Neuron (in vitro differentiated cells): ENCODE measurements at regions not wholly inside any gene's neighbourhood (a gene's known extent, or its start where the extent isn't known, plus 50 kb on each side); places are given as distances from the start of the nearest gene placed in this dataset.

Experiments used
- H2AFZ ChIP-seq: one replicate; pipeline ENCODE4 v1.6.1; 2013; ENCODE audit warnings: low read depth, mild to moderate bottlenecking, inconsistent platforms, low read length, moderate library complexity
- H3K27me3 ChIP-seq: one replicate; pipeline ENCODE4 v1.6.1; 2013; ENCODE audit warnings: low read length; ENCODE audit not compliant: insufficient read depth
- H3K36me3 ChIP-seq: one replicate; pipeline ENCODE4 v1.6.1; 2013; ENCODE audit warnings: low read length; ENCODE audit not compliant: insufficient read depth
- H3K4me1 ChIP-seq: one replicate; pipeline ENCODE4 v1.6.1; 2013; ENCODE audit warnings: low read length; ENCODE audit not compliant: insufficient read depth
- H3K4me3 ChIP-seq: 2 replicates; pipeline ENCODE4 v1.5.1; 2013; ENCODE audit warnings: mild to moderate bottlenecking, low read length, moderate library complexity
- H3K9me3 ChIP-seq: one replicate; pipeline ENCODE4 v1.6.1; 2013; ENCODE audit warnings: low read length

DNA sequence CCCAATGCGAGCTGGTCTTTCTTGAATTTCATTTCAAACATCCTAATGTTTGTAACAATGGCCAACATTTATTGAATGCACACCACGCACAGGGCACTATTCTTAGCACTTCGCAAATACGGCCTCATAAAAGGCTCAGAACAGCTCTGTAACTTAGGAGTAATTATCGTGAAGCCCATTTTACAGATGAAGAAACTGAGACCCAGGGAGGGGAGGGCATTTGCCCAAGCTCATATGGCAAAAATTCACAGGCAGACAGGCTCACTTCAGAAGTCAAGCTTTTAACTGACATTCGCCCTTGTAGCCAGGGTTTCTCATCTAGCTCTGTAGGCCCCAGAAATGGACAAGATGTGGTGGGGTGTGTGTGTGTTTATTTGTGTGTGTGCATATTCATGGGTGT lies 60.3 kb upstream of the TBX3 start:
- H3K9me3 ChIP-seq = no peaks in the 10 kb centered on the region

DNA sequence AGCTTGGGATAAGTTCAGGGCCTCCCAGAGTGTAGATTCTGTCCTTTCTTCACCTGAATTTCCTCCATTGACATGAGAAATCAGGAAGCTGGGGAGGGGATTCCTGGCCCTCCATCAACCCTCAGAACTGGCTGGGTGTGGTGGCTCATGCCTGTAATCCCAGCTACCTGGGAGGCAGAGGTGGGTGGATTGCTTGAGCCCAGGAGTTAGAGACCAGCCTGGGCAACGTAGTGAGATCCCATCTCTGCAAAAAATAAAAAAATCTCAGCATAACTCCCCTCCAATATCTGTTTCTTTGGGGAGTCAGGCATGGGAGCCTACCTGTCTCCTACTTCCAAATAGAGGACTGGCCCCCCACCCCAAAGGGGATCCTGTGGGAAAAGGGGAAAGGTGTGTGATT lies 59.8 kb upstream of the TBX3 start:
- Histone ChIP-seq H2AFZ (no peak overlapping the region), H3K4me1 (no peaks in the 10 kb centered on the region), H3K36me3 (no peaks in the 10 kb centered on the region), H3K4me3 (no peak overlapping the region), H3K27me3 (no peaks in the 10 kb centered on the region), H3K9me3 (no peaks in the 10 kb centered on the region)

More for the DNA sequence above, 60.3 kb upstream of the TBX3 start:
- H2AFZ ChIP-seq = no peak overlapping the region
- H3K27me3 ChIP-seq = no peaks in the 10 kb centered on the region
- no peaks in the 10 kb centered on the region for H3K36me3 ChIP-seq
- no peaks in the 10 kb centered on the region for H3K4me1 ChIP-seq
- no peak overlapping the region for H3K4me3 ChIP-seq

DNA sequence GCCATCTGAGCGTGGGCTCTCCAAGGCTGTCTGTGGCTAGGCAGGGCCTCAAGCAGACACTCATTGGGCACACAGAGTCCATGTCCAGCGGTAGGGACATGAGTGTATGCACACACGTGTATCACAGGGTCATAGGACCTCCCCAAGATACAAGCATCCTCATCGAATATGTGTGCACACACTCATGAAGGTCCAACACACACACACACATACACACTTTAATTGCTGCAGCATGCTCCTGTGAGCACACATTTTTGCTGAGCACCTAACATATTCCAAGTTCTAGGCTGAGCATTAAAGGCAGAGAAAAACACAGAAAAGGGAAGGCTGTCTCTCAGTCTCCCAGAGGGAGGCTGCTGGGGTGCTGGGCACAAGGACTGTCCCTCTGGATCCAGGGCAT lies 59.3 kb upstream of the TBX3 start:
- H3K36me3 ChIP-seq = no peaks in the 10 kb centered on the region
- H3K4me3 ChIP-seq = no peak overlapping the region
- H2AFZ ChIP-seq = no peak overlapping the region
- no peaks in the 10 kb centered on the region for H3K9me3 ChIP-seq
- no peaks in the 10 kb centered on the region for H3K4me1 ChIP-seq
- H3K27me3 ChIP-seq = no peaks in the 10 kb centered on the region

DNA sequence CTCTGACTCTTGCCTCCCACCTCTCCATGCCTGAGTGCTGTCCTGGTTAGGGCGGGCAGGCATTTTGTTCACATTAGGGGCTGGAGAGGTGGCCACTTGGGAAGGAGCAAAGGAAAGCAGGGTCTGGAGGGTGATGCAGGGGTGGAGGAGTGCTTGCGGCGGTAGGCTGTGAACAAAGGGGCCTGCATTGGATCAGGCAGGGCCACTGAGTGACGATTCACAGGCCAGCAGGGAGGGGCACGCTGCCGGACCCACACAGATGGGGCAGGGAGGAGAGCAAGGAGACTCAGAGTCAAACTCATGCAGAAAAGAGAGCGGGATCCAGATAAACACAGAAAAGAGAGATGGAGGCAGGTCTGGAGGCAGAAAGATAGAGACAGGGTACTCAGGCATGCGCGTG lies 58.4 kb upstream of the TBX3 start:
- no peaks in the 10 kb centered on the region for H3K27me3 ChIP-seq
- H3K4me1 ChIP-seq = no peaks in the 10 kb centered on the region
- H3K36me3 ChIP-seq = no peaks in the 10 kb centered on the region
- H3K4me3 ChIP-seq = no peak overlapping the region
- H2AFZ ChIP-seq = no peak overlapping the region
- H3K9me3 ChIP-seq = no peaks in the 10 kb centered on the region

DNA sequence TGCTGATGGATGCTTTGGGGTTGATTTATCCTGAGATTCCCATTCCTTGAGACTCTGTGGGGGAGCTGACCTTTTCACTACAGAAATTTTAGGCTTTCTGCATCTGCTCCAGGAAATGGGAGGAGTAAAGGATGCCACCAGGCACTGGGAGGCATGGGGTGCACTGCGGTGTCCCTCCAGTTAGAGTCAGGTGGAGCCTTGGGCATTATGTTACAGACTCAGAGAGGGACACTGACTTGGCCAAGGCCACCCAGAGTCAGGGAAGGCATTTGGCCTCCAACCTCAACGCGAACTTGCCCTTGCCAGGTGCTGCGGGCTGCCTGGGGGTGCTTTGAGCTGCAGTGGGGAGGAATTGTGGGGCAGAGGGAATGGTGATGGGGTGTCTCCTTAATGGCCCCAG lies 58.0 kb upstream of the TBX3 start:
- Histone ChIP-seq H3K9me3 (no peaks in the 10 kb centered on the region), H3K4me1 (no peaks in the 10 kb centered on the region), H3K27me3 (peaks cover 4% of the 10 kb centered on the region), H2AFZ (no peak overlapping the region), H3K36me3 (no peaks in the 10 kb centered on the region), H3K4me3 (no peak overlapping the region)

DNA sequence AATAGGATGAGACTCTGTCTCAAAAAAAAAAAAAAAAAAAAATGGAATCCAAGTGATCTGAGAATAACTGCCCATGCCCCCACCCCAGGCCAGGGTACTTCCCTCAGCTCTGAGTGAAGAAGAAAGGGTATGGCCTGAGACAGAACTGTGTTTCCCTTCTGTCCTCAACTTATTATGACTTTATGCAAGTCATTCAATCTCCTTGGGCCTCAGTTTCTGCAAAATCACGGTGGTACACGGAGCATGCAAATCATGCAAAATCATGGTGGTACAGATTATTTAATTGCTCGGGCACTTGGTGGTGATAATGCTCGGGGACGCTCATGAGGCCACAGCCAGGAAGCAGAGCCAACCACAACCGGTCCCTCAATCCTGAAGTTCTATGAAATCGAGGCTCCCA lies 56.5 kb upstream of the TBX3 start:
- Histone ChIP-seq H3K4me1 (no peaks in the 10 kb centered on the region), H3K27me3 (peaks cover 15% of the 10 kb centered on the region), H3K36me3 (no peaks in the 10 kb centered on the region), H2AFZ (no peak overlapping the region), H3K9me3 (no peaks in the 10 kb centered on the region), H3K4me3 (no peak overlapping the region)

DNA sequence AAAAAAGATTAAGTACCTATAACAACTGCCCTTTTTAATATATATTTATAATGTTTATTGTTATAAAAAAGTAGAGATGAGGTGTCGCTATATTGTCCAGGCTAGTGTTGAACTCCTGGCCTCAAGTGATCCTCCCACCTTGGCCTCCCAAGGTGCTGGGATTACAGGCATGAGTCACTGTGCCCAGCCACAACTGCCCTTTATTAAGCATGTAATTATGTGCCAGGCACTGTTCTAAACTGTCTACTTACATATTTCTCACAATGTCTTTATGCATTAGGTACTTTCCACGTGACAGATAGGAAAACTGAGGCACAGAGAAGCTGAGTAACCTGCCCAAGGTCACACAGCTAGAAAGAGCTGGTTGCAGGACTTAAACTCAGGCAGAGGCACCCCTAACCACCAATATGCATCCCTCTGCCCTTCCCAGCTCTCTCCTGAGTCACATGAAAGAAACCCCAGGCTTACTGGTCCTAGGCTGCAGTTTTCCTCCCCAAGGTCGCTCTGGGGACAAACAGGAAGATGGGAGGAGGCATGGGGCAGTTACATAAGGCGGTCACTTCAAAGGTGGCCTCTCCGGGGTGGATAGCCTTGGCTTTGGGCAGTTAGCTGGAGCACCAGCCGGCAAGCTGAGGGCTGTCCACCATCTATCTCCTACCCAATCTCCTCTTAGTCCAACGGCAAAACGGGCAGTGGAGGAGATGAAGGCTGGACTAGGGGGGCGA lies 54.6 kb upstream of the TBX3 start:
- Histone ChIP-seq H3K27me3 (peaks cover 27% of the 10 kb centered on the region), H2AFZ (no peak overlapping the region), H3K4me3 (no peak overlapping the region), H3K36me3 (no peaks in the 10 kb centered on the region), H3K9me3 (no peaks in the 10 kb centered on the region), H3K4me1 (no peaks in the 10 kb centered on the region)

DNA sequence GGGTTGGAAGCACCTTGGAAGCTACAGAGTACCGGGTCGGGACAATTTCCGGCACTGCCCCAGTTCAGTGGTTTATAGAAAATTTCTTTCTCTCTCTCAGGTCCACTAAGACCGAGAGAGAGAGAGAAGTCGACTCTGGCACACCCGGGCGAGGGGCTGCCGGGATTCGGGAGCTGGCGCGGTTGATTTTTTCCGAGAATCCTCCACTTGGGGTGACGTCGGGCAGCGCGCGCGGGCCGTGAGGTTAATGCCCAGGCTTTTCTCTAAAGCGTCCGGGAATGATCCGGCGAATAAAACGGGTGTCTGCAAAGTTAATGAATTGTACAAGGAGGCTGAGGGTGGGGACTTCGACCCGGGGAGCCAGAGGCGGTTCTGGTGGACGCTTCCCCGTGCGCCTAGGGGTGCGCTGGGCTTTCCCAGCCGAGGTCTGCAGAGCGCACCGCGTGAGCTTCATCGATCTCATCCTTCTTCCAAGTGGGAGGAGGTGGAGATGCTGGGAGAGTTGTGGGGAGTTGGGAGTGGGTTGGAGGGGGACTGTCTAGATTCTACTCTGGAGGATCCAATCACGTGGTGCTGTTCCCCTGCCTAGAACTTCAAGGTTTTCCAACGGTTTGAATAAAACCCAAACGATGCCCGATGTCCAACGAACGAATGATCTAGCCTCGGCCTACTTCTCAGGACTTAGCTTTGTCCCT lies 51.9 kb upstream of the TBX3 start:
- no peaks in the 10 kb centered on the region for H3K4me1 ChIP-seq
- H2AFZ ChIP-seq = no peak overlapping the region
- peaks cover 27% of the 10 kb centered on the region for H3K27me3 ChIP-seq
- no peaks in the 10 kb centered on the region for H3K36me3 ChIP-seq
- H3K9me3 ChIP-seq = no peaks in the 10 kb centered on the region
- no peak overlapping the region for H3K4me3 ChIP-seq

DNA sequence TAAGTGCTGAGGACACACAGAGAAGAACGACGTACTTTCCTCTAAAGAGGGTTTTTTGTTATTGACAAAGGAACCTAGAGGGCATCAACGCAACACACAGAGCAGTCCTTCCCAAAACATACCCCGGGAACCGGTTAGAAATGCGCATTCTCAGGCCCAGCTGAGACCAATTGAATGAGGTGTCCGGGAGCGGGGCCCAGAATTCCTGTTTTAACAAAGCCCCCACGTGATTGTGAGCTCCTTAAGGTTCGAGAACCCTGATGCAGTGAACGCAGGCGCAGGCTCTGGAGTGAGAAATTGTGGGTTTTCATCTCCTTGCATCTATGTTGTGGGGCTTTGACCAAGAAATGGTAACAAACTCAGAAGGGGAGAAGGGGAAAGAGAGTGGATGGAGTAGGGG lies 51.0 kb upstream of the TBX3 start:
- H2AFZ ChIP-seq = no peak overlapping the region
- no peaks in the 10 kb centered on the region for H3K4me1 ChIP-seq
- peaks cover 27% of the 10 kb centered on the region for H3K27me3 ChIP-seq
- H3K36me3 ChIP-seq = no peaks in the 10 kb centered on the region
- H3K9me3 ChIP-seq = no peaks in the 10 kb centered on the region
- H3K4me3 ChIP-seq = no peak overlapping the region

DNA sequence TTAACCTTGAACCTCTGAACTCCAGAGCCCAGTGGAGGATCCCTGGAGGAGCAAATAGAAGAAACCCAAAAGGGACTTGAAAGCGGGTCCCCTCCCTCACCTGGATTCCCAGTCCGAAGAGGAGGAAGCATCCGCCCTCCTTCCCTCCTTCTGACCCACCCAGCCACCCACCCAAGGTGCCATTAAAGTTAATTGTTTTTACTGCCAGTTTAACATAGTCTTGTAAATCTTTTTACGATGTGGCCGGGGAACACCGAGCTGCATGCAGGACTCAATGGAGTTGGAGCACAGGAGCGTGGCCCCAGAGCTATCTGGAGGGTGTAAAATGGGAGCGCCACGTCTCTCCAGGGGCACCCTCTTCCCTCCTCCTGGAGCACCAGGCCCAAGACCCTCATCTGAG lies 49.9 kb upstream of the TBX3 start:
- H3K9me3 ChIP-seq = no peaks in the 10 kb centered on the region
- H3K36me3 ChIP-seq = no peaks in the 10 kb centered on the region
- H2AFZ ChIP-seq = no peak overlapping the region
- H3K4me1 ChIP-seq = no peaks in the 10 kb centered on the region
- H3K4me3 ChIP-seq = no peak overlapping the region
- H3K27me3 ChIP-seq = peaks cover 27% of the 10 kb centered on the region
